Endothelial cell of umbilical vein (primary cell): ENCODE measurements at regions not wholly inside any gene's neighbourhood (a gene's known extent, or its start where the extent isn't known, plus 50 kb on each side); places are given as distances from the start of the nearest gene placed in this dataset.

ENCODE experiments used
- BruUV-seq: library from RNA; stranded (reverse); fragments of 400-500 nt; replicated peaks from 2 replicates; lab custom pipeline; 2021; lab: Mats Ljungman, UMichigan
- CTCF ChIA-PET: fragments of 300-600, 350-600 bp; sonication (Branson Sonifier 250); formaldehyde crosslinking; loops from one replicate; lab custom pipeline; 2021; ENCODE audit warnings: antibody characterized with exemption, inconsistent platforms; lab: Charles Lee
- POLR2A ChIA-PET: fragments of 300-600, 350-600 bp; sonication (Branson Sonifier 250); formaldehyde crosslinking; loops from one replicate; lab custom pipeline; 2021; ENCODE audit warnings: antibody characterized with exemption, inconsistent platforms; lab: Charles Lee
- DNase-seq: peaks from one replicate; pipeline ENCODE4 v3.0.0-alpha.2; 2011; ENCODE audit warnings: low read depth, low spot score
- FAIRE-seq: peaks from 2 replicates; lab custom pipeline; 2011; peaks lifted over from hg19 to GRCh38; lab: Jason Lieb, UNC
- H2AFZ ChIP-seq: 2 replicates; pipeline ENCODE4 v1.6.0; 2012; ENCODE audit warnings: low read depth, low read length, control low read depth, inconsistent platforms
- H3K27ac ChIP-seq: 2 replicates; pipeline ENCODE4 v1.5.1; 2011; ENCODE audit warnings: low read depth, mild to moderate bottlenecking, control low read depth, low read length, moderate library complexity; ENCODE audit not compliant: insufficient read depth
- H3K27me3 ChIP-seq, 2 experiments: 2 replicates each; pipeline versions ENCODE4 v1.6.0 to v1.6.1; 2011; ENCODE audit warnings: low read length in 2 of 2, mixed read lengths in 1 of 2; ENCODE audit not compliant: control insufficient read depth in 2 of 2, insufficient read depth in 2 of 2
- H3K36me3 ChIP-seq, 2 experiments: 2 replicates in 1 of 2; 3 replicates in 1 of 2; pipeline ENCODE4 v1.5.1; 2011; ENCODE audit warnings: low read length in 2 of 2, mild to moderate bottlenecking in 1 of 2, moderate library complexity in 1 of 2; ENCODE audit not compliant: control insufficient read depth in 2 of 2, insufficient read depth in 2 of 2; ENCODE audit errors: extremely low read depth in 1 of 2
- H3K4me1 ChIP-seq: 3 replicates; pipeline ENCODE4 v1.5.1; 2011; ENCODE audit warnings: mild to moderate bottlenecking, low read length; ENCODE audit not compliant: control insufficient read depth, insufficient read depth; ENCODE audit errors: extremely low read depth
- H3K4me2 ChIP-seq: 2 replicates; pipeline ENCODE4 v1.6.1; 2011; ENCODE audit warnings: low read length, control low read depth, mixed read lengths; ENCODE audit not compliant: insufficient read depth
- H3K4me3 ChIP-seq, 3 experiments: fragments of 200-600 bp in 1 of 3; sonication (generic), shearing (Covaris generic) in 1 of 3; replicated peaks in 1 of 3; 2 replicates each; pipeline ENCODE4 v1.5.1; 2011 to 2016; ENCODE audit warnings: control low read depth in 3 of 3, low read length in 3 of 3, mild to moderate bottlenecking in 2 of 3, inconsistent platforms in 1 of 3, low read depth in 1 of 3, moderate library complexity in 1 of 3; ENCODE audit not compliant: insufficient read depth in 1 of 3
- H3K79me2 ChIP-seq: 2 replicates; pipeline ENCODE4 v1.6.0; 2012; ENCODE audit warnings: low read length, inconsistent platforms; ENCODE audit not compliant: control insufficient read depth, insufficient read depth
- H3K9ac ChIP-seq: replicated peaks from 2 replicates; pipeline ENCODE3; 2011; ENCODE audit warnings: low read length, control low read depth; ENCODE audit not compliant: insufficient read depth; ENCODE audit errors: extremely low read depth
- H3K9me1 ChIP-seq: replicated peaks from 3 replicates; pipeline ENCODE4 v1.6.0; 2011; ENCODE audit warnings: mild to moderate bottlenecking, low read length; ENCODE audit not compliant: control insufficient read depth, insufficient read depth; ENCODE audit errors: extremely low read depth
- H3K9me3 ChIP-seq: replicated peaks from 2 replicates; pipeline ENCODE4 v1.5.1; 2012; ENCODE audit warnings: low read length, inconsistent platforms; ENCODE audit not compliant: control insufficient read depth, insufficient read depth
- H4K20me1 ChIP-seq: replicated peaks from 2 replicates; pipeline ENCODE3; 2011; ENCODE audit warnings: mild to moderate bottlenecking, low read length; ENCODE audit not compliant: control insufficient read depth, insufficient read depth; ENCODE audit errors: extremely low read depth
- CTCF ChIP-seq, 2 donors: IDR thresholded peaks; 1 replicate in 1 of 2; 2 replicates in 1 of 2; pipeline ENCODE4 v1.5.1; 2011; ENCODE audit warnings: low read length in 2 of 2, mild to moderate bottlenecking in 2 of 2, moderate library complexity in 2 of 2, control low read depth in 1 of 2, inconsistent platforms in 1 of 2, low read depth in 1 of 2; ENCODE audit not compliant: insufficient read depth in 1 of 2; ENCODE audit errors: extremely low read depth in 1 of 2
- EZH2 ChIP-seq: IDR thresholded peaks from 2 replicates; pipeline ENCODE4 v1.6.1; 2012; ENCODE audit warnings: borderline replicate concordance, low read depth, mild to moderate bottlenecking, moderate library complexity, low read length, inconsistent platforms; ENCODE audit not compliant: severe bottlenecking
- FOS ChIP-seq: IDR thresholded peaks from 2 replicates; pipeline ENCODE4 v1.6.1; 2011; ENCODE audit warnings: mild to moderate bottlenecking, low read length, moderate library complexity, borderline replicate concordance; ENCODE audit not compliant: insufficient read depth
- GATA2 ChIP-seq: IDR thresholded peaks from 2 replicates; pipeline ENCODE4 v1.7.0; 2011; ENCODE audit warnings: low read depth, mild to moderate bottlenecking, moderate library complexity, mixed read lengths, low read length; ENCODE audit not compliant: insufficient read length, insufficient read depth
- JUN ChIP-seq: IDR thresholded peaks from 2 replicates; pipeline ENCODE4 v1.6.1; 2011; ENCODE audit warnings: borderline replicate concordance, low read depth; ENCODE audit not compliant: insufficient read length, insufficient read depth
- MAX ChIP-seq: IDR thresholded peaks from 2 replicates; pipeline ENCODE4 v1.6.1; 2011; ENCODE audit not compliant: insufficient read depth, insufficient read length
- MYC ChIP-seq: IDR thresholded peaks from one replicate; pipeline ENCODE4 v1.6.1; 2011; ENCODE audit warnings: mild to moderate bottlenecking, low read depth, low read length
- POLR2A ChIP-seq: IDR thresholded peaks from 2 replicates; pipeline ENCODE4 v1.6.1; 2012; ENCODE audit warnings: low read depth, mild to moderate bottlenecking, control low read depth, low read length
- POLR2AphosphoS5 ChIP-seq: IDR thresholded peaks from 2 replicates; pipeline ENCODE4 v1.6.1; 2012; ENCODE audit warnings: low read depth, mild to moderate bottlenecking, control low read depth, low read length, moderate library complexity; ENCODE audit not compliant: insufficient read depth
- dilution Hi-C: fragments of 300-500 bp; cut with MboI; formaldehyde crosslinking; loops from one replicate; pipeline ENCODE4 v1.15.0; 2019; ENCODE audit warnings: low sequenced_read_pairs; ENCODE audit not compliant: extremely low pct_ligation_motif_present
- intact Hi-C: fragments of 100-400 bp; cut with micrococcal nuclease; formaldehyde crosslinking; loops from one replicate; pipeline ENCODE4 v1.10.0; 2022

- Histone ChIP-seq H2AFZ (no peak overlapping the region), H4K20me1 (no peaks in the 10 kb centered on the region), H3K27me3 (no peaks in the 10 kb centered on the region), H3K36me3 (no peaks in the 10 kb centered on the region), H3K4me3 (no peak overlapping the region), H3K4me1 (peaks cover 13% of the 10 kb centered on the region), H3K9ac (no peak overlapping the region), H3K9me3 (no peaks in the 10 kb centered on the region), H3K9me1 (no peaks in the 10 kb centered on the region), H3K79me2 (no peaks in the 10 kb centered on the region), H3K4me2 (no peak overlapping the region), H3K27ac (no peak overlapping the region)
- FAIRE-seq, result no peak
- ChIA-PET POLR2A (no interaction called here), CTCF (no interaction called here)
- no peak for DNase-seq
- BruUV-seq, result no TSS peak
- no peak for TF ChIP-seq POLR2A
- no peak for TF ChIP-seq FOS
- TF ChIP-seq JUN, result no peak
- no peak for TF ChIP-seq GATA2
- TF ChIP-seq POLR2AphosphoS5, result no peak
- TF ChIP-seq MAX, result no peak
- no peak for TF ChIP-seq CTCF (IDR thresholded peaks at IDR 0.05; ENCODE audit: extremely low read depth in 1 of 2, insufficient read depth in 1 of 2, low read depth in 1 of 2, low read length in 2 of 2)
- no peak for TF ChIP-seq EZH2
- no peak for TF ChIP-seq MYC
- dilution Hi-C loops (no loop called here), intact Hi-C loops (no loop called here)
These were observed 1504.2 kb downstream of the EFNB2 start for GRCh38 chr13:105031306-105031705.
